ENCODE measurements at regions not wholly inside any gene's neighbourhood (a gene's known extent, or its start where the extent isn't known, plus 50 kb on each side); places are given as distances from the start of the nearest gene placed in this dataset.
"Not testable (repeated sequence)": the region's sequence is repeated elsewhere in the genome, so short reads cannot be mapped to it uniquely, and the experiment has no call there.

GRCh38 chr5:124173386-124173785, 573.1 kb downstream of the ZNF608 start:
- DNase-seq (ENCODE audit: low spot score): no peak

- DNase-seq (ENCODE audit: low spot score): no peak
These were observed 573.9 kb downstream of the ZNF608 start for GRCh38 chr5:124172389-124173003.

GRCh38 chr5:124168093-124168492, 578.3 kb downstream of the ZNF608 start:
- not testable (repeated sequence) for DNase-seq (ENCODE audit: low spot score)

- DNase-seq (ENCODE audit: low spot score): peak; percentile 93
These were observed 583.5 kb downstream of the ZNF608 start for GRCh38 chr5:124162767-124163532.

- DNase-seq (ENCODE audit: low spot score): no peak
These were observed 585.2 kb downstream of the ZNF608 start for GRCh38 chr5:124161266-124161665.

- DNase-seq (ENCODE audit: low spot score): no peak
These were observed 586.2 kb downstream of the ZNF608 start for GRCh38 chr5:124160265-124160664.

GRCh38 chr5:124157320-124157719, 589.1 kb downstream of the ZNF608 start:
- peak; percentile 56 for DNase-seq (ENCODE audit: low spot score)

GRCh38 chr5:124156415-124156996, 589.9 kb downstream of the ZNF608 start:
- peak; percentile 25 for DNase-seq (ENCODE audit: low spot score)

GRCh38 chr5:124154714-124155113, 591.7 kb downstream of the ZNF608 start:
- DNase-seq (ENCODE audit: low spot score): no peak

- DNase-seq (ENCODE audit: low spot score): no peak
These were observed 592.9 kb downstream of the ZNF608 start for GRCh38 chr5:124153588-124153987.

- DNase-seq (ENCODE audit: low spot score): no peak
These were observed 597.9 kb downstream of the ZNF608 start for GRCh38 chr5:124148574-124148973.

- DNase-seq (ENCODE audit: low spot score): no peak
These were observed 606.4 kb downstream of the ZNF608 start for GRCh38 chr5:124140060-124140459.

- no peak for DNase-seq (ENCODE audit: low spot score)
These were observed 607.0 kb downstream of the ZNF608 start for GRCh38 chr5:124139477-124139876.

GRCh38 chr5:124136609-124137008, 609.8 kb downstream of the ZNF608 start:
- DNase-seq (ENCODE audit: low spot score): no peak

- DNase-seq (ENCODE audit: low spot score): no peak
These were observed 611.5 kb downstream of the ZNF608 start for GRCh38 chr5:124134941-124135340.

- DNase-seq (ENCODE audit: low spot score): no peak
These were observed 613.0 kb downstream of the ZNF608 start for GRCh38 chr5:124133406-124133805.

GRCh38 chr5:124132843-124133242, 613.6 kb downstream of the ZNF608 start:
- no peak for DNase-seq (ENCODE audit: low spot score)

GRCh38 chr5:124131466-124131865, 615.0 kb downstream of the ZNF608 start:
- DNase-seq (ENCODE audit: low spot score): no peak

GRCh38 chr5:124130816-124131215, 615.6 kb downstream of the ZNF608 start:
- DNase-seq (ENCODE audit: low spot score): no peak

- no peak for DNase-seq (ENCODE audit: low spot score)
These were observed 616.9 kb downstream of the CSNK1G3 start for GRCh38 chr5:124128867-124129266.

GRCh38 chr5:124126504-124127217, 614.7 kb downstream of the CSNK1G3 start:
- no peak for DNase-seq (ENCODE audit: low spot score)

- peak; percentile 20 for DNase-seq (ENCODE audit: low spot score)
These were observed 612.8 kb downstream of the CSNK1G3 start for GRCh38 chr5:124124711-124125229.
